Body of pancreas (tissue), 4 donors: ENCODE measurements at regions not wholly inside any gene's neighbourhood (a gene's known extent, or its start where the extent isn't known, plus 50 kb on each side); places are given as distances from the start of the nearest gene placed in this dataset.

Experiments used
- CTCF ChIP-seq, 7 experiments: fragments of 450-650 bp in 4 of 7; fragments of 200-600 bp in 3 of 7; sonication (generic) in 3 of 7; IDR thresholded peaks; one replicate each; pipeline ENCODE4 v1.5.1; 2016 to 2019; ENCODE audit warnings: antibody characterized with exemption in 7 of 7
- POLR2A ChIP-seq, 3 donors: fragments of 450-650 bp; IDR thresholded peaks; one replicate each; pipeline ENCODE4 v1.6.1; 2016; ENCODE audit warnings: antibody characterized with exemption in 3 of 3, mild to moderate bottlenecking in 2 of 3

GRCh38 chr15:35842631-35843030 is 296.7 kb upstream of the DPH6 start:
- TF ChIP-seq CTCF (IDR thresholded peaks at IDR 0.05) (no peak), POLR2A (IDR thresholded peaks at IDR 0.05) (no peak)
